Naive thymus-derived CD4-positive, alpha-beta T cell (primary cell): ENCODE measurements at regions not wholly inside any gene's neighbourhood (a gene's known extent, or its start where the extent isn't known, plus 50 kb on each side); places are given as distances from the start of the nearest gene placed in this dataset.

ENCODE experiments used
- ATAC-seq: fragments of 150-1000 bp; cut with Tn5 transposase; 2 replicates; pipeline ENCODE4 v1.10.0; 2021; ENCODE audit warnings: mild to moderate bottlenecking, moderate library complexity
- CTCF ChIA-PET: fragments of 350-600 bp; sonication (Branson Sonifier 250); formaldehyde crosslinking; loops from one replicate; lab custom pipeline; 2021; ENCODE audit warnings: antibody characterized with exemption; lab: Charles Lee
- POLR2A ChIA-PET: fragments of 350-600 bp; sonication (Branson Sonifier 250); formaldehyde crosslinking; loops from one replicate; lab custom pipeline; 2021; ENCODE audit warnings: antibody characterized with exemption, inconsistent platforms; lab: Charles Lee
- DNase-seq, 9 donors: peaks; one replicate each; pipeline versions ENCODE4 v3.0.0 to v3.0.0-alpha.2; 2020 to 2022; ENCODE audit warnings: mixed read lengths in 1 of 9
- H3K27ac ChIP-seq: one replicate; pipeline ENCODE4 v1.7.0; 2013; ENCODE audit warnings: mild to moderate bottlenecking, low read depth, low read length, moderate library complexity
- H3K27me3 ChIP-seq, 2 donors: one replicate each; pipeline ENCODE4 v1.7.0; 2013; ENCODE audit warnings: low read length in 2 of 2, mild to moderate bottlenecking in 2 of 2, moderate library complexity in 2 of 2; ENCODE audit not compliant: control insufficient read depth in 2 of 2, insufficient read depth in 2 of 2
- H3K36me3 ChIP-seq, 3 experiments: 1 replicate in 2 of 3; 2 replicates in 1 of 3; pipeline ENCODE4 v1.7.0; 2013; ENCODE audit warnings: low read length in 3 of 3, mild to moderate bottlenecking in 3 of 3, moderate library complexity in 1 of 3; ENCODE audit not compliant: insufficient read depth in 3 of 3, control insufficient read depth in 2 of 3
- H3K4me1 ChIP-seq, 2 donors: one replicate each; pipeline ENCODE4 v1.7.0; 2013; ENCODE audit warnings: low read length in 2 of 2, mild to moderate bottlenecking in 2 of 2, moderate library complexity in 1 of 2; ENCODE audit not compliant: control insufficient read depth in 2 of 2, insufficient read depth in 2 of 2
- H3K4me3 ChIP-seq: 2 replicates; pipeline ENCODE4 v1.7.0; 2013; ENCODE audit warnings: mild to moderate bottlenecking, low read length
- H3K9me3 ChIP-seq, 3 experiments: 1 replicate in 2 of 3; 2 replicates in 1 of 3; pipeline ENCODE4 v1.7.0; 2013; ENCODE audit warnings: low read length in 3 of 3; ENCODE audit not compliant: control insufficient read depth in 2 of 3
- H3K27ac Mint-ChIP-seq, 9 donors: one replicate each; pipeline ENCODE4 v1.8.0; 2020 to 2022; ENCODE audit warnings: mixed read lengths in 9 of 9, mild to moderate bottlenecking in 8 of 9, moderate library complexity in 5 of 9, inconsistent platforms in 2 of 9
- H3K27me3 Mint-ChIP-seq, 5 donors: one replicate each; pipeline ENCODE4 v1.8.0; 2021 to 2022; ENCODE audit warnings: mixed read lengths in 5 of 5, mild to moderate bottlenecking in 1 of 5
- H3K36me3 Mint-ChIP-seq, 5 donors: one replicate each; pipeline ENCODE4 v1.8.0; 2020 to 2022; ENCODE audit warnings: mixed read lengths in 5 of 5, mild to moderate bottlenecking in 3 of 5, inconsistent platforms in 1 of 5
- H3K4me1 Mint-ChIP-seq, 7 donors: one replicate each; pipeline ENCODE4 v1.8.0; 2020 to 2022; ENCODE audit warnings: mixed read lengths in 7 of 7, mild to moderate bottlenecking in 3 of 7, inconsistent platforms in 1 of 7
- H3K4me3 Mint-ChIP-seq, 10 donors: one replicate each; pipeline ENCODE4 v1.8.0; 2020 to 2022; ENCODE audit warnings: mild to moderate bottlenecking in 10 of 10, mixed read lengths in 10 of 10, moderate library complexity in 6 of 10, inconsistent platforms in 2 of 10
- H3K9me3 Mint-ChIP-seq, 11 donors: one replicate each; pipeline ENCODE4 v1.8.0; 2020 to 2022; ENCODE audit warnings: mixed read lengths in 11 of 11, mild to moderate bottlenecking in 4 of 11, inconsistent platforms in 1 of 11, moderate library complexity in 1 of 11
- intact Hi-C, 2 donors: fragments of 100-400 bp; cut with micrococcal nuclease; formaldehyde crosslinking; loops; one replicate each; pipeline ENCODE4 v1.15.1; 2023

- peaks cover 4 to 7% of the 10 kb centered on the region in 2 donors for H3K27me3 ChIP-seq
- Mint-ChIP-seq H3K4me3 (no peak overlapping the region), H3K4me1 (peaks cover 2 to 13% (median 6%) of the 10 kb centered on the region in 7 donors), H3K27ac (peak overlapping the region in 1 of 9 donors; percentile 28), H3K27me3 (peaks cover 23 to 42% (median 34%) of the 10 kb centered on the region in 5 donors), H3K9me3 (peaks cover 0 to 9% (median 3%) of the 10 kb centered on the region in 11 donors), H3K36me3 (peaks cover 0 to 4% (median 0%) of the 10 kb centered on the region in 5 donors)
- intact Hi-C loops: no loop called here
- ATAC-seq (no peak), DNase-seq (no peak)
- H3K9me3 ChIP-seq: no peaks in the 10 kb centered on the region
- H3K27ac ChIP-seq: no peak overlapping the region
- H3K4me3 ChIP-seq: no peak overlapping the region
- POLR2A ChIA-PET: no interaction called here
- CTCF ChIA-PET: no interaction called here
- H3K36me3 ChIP-seq: no peaks in the 10 kb centered on the region
- peaks cover 0 to 5% of the 10 kb centered on the region in 2 donors for H3K4me1 ChIP-seq
Measured at GRCh38 chr14:97028382-97028781, 231.2 kb downstream of the VRK1 start.

- no peak overlapping the region for H3K4me3 Mint-ChIP-seq
- no peak overlapping the region for H3K27ac Mint-ChIP-seq
- peaks cover 2 to 13% (median 6%) of the 10 kb centered on the region in 7 donors for H3K4me1 Mint-ChIP-seq
- ATAC-seq (no peak), DNase-seq (no peak)
- CTCF ChIA-PET: no interaction called here
- H3K9me3 Mint-ChIP-seq: peaks cover 0 to 9% (median 3%) of the 10 kb centered on the region in 11 donors
- H3K27me3 Mint-ChIP-seq: peaks cover 23 to 51% (median 39%) of the 10 kb centered on the region in 5 donors
- H3K27me3 ChIP-seq: peaks cover 4 to 7% of the 10 kb centered on the region in 2 donors
- H3K4me1 ChIP-seq: peaks cover 0 to 5% of the 10 kb centered on the region in 2 donors
- peaks cover 0 to 4% (median 0%) of the 10 kb centered on the region in 5 donors for H3K36me3 Mint-ChIP-seq
- H3K27ac ChIP-seq: no peak overlapping the region
- H3K36me3 ChIP-seq: no peaks in the 10 kb centered on the region
- intact Hi-C loops: no loop called here
- H3K4me3 ChIP-seq: no peak overlapping the region
- H3K9me3 ChIP-seq: no peaks in the 10 kb centered on the region
- POLR2A ChIA-PET: no interaction called here
Measured at GRCh38 chr14:97029800-97030199, 232.6 kb downstream of the VRK1 start.

DNA sequence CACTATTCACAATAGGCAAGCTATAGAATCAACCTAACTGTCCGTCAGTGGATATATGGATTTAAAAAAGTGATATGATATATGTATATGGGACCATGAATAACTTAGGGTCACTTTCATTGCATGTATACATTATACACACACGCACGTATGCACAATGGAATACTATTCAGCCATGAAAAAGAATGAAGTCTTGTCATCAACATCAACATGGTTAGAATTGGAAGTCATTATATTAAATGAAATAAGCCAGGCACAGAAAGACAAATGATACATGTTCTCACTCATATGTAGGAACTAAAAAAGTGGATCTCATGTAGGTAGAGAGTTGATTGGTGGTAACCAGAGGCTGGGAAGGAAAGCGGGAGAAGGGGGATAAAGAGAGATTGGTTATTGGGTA, 234.3 kb downstream of the VRK1 start:
- H3K27me3 Mint-ChIP-seq: peaks cover 25 to 61% (median 46%) of the 10 kb centered on the region in 5 donors
- intact Hi-C loops: no loop called here
- Histone ChIP-seq H3K4me3 (no peak overlapping the region), H3K36me3 (no peaks in the 10 kb centered on the region), H3K9me3 (no peaks in the 10 kb centered on the region), H3K27ac (no peak overlapping the region), H3K4me1 (peaks cover 0 to 5% of the 10 kb centered on the region in 2 donors), H3K27me3 (peaks cover 4 to 10% of the 10 kb centered on the region in 2 donors)
- peak overlapping the region in 5 of 10 donors; percentile 3 to 85 (median 23) for H3K4me3 Mint-ChIP-seq
- peaks cover 0 to 4% (median 0%) of the 10 kb centered on the region in 5 donors for H3K36me3 Mint-ChIP-seq
- ChIA-PET POLR2A (no interaction called here), CTCF (no interaction called here)
- H3K4me1 Mint-ChIP-seq: peaks cover 2 to 13% (median 6%) of the 10 kb centered on the region in 7 donors
- ATAC-seq (no peak), DNase-seq (no peak)
- peaks cover 0 to 9% (median 3%) of the 10 kb centered on the region in 11 donors for H3K9me3 Mint-ChIP-seq
- peak overlapping the region in 2 of 9 donors; percentile 29 to 32 for H3K27ac Mint-ChIP-seq

DNA sequence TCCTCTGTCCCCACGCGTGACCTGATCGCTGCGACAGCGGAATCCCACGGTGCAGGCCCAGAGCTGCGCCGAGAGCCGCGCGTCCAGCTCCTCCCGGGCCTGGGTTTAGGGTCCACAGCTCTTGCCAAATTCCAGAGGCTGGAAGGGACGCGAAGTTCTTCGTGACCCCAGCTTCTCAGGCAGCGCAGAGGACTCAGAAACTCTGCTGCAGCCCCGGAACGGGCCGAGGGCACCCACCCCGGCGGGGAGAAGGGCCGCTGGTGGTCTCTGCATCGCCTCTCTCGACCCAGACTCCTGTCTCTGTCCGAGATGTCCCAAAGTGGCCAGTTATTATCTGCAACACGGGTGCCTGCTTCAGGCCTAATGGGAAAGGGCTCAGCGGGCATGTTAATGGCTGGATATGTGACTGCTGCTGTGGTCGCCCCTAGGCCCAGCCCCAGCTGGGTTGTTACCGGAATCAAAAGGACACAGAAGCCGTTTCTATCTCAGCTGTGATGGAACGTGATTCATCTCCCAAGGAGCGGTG, 236.4 kb downstream of the VRK1 start:
- intact Hi-C loops: no loop called here
- ChIA-PET POLR2A (no interaction called here), CTCF (interaction anchor here (0.8 kb wide), 1 partner anchor 179 kb away, joined by 3 read pairs; no protein-coding TSS in a partner anchor)
- Mint-ChIP-seq H3K27ac (peak overlapping the region in 1 of 9 donors; percentile 68), H3K4me3 (peak overlapping the region in 9 of 10 donors; percentile 46 to 85 (median 68)), H3K4me1 (peaks cover 0 to 9% (median 7%) of the 10 kb centered on the region in 7 donors), H3K36me3 (peaks cover 0 to 8% (median 3%) of the 10 kb centered on the region in 5 donors), H3K9me3 (peaks cover 0 to 9% (median 4%) of the 10 kb centered on the region in 11 donors), H3K27me3 (peaks cover 26 to 60% (median 40%) of the 10 kb centered on the region in 5 donors)
- Histone ChIP-seq H3K27ac (no peak overlapping the region), H3K9me3 (no peaks in the 10 kb centered on the region), H3K4me1 (peaks cover 0 to 5% of the 10 kb centered on the region in 2 donors), H3K4me3 (peak overlapping the region; percentile 50), H3K36me3 (no peaks in the 10 kb centered on the region), H3K27me3 (peaks cover 4 to 10% of the 10 kb centered on the region in 2 donors)
- no peak for DNase-seq
- ATAC-seq: no peak

- H3K27ac ChIP-seq: no peak overlapping the region
- Mint-ChIP-seq H3K36me3 (peaks cover 0 to 10% (median 7%) of the 10 kb centered on the region in 5 donors), H3K4me3 (no peak overlapping the region), H3K9me3 (peaks cover 0 to 26% (median 16%) of the 10 kb centered on the region in 11 donors), H3K4me1 (peaks cover 0 to 9% (median 7%) of the 10 kb centered on the region in 7 donors), H3K27me3 (peaks cover 22 to 50% (median 31%) of the 10 kb centered on the region in 5 donors), H3K27ac (no peak overlapping the region)
- ChIA-PET CTCF (no interaction called here), POLR2A (no interaction called here)
- peaks cover 0 to 10% (median 0%) of the 10 kb centered on the region in 3 experiments for H3K9me3 ChIP-seq
- peaks cover 4 to 10% of the 10 kb centered on the region in 2 donors for H3K27me3 ChIP-seq
- intact Hi-C loops: no loop called here
- no peaks in the 10 kb centered on the region for H3K36me3 ChIP-seq
- no peak for ATAC-seq
- no peak for DNase-seq
- peaks cover 0 to 5% of the 10 kb centered on the region in 2 donors for H3K4me1 ChIP-seq
- no peak overlapping the region for H3K4me3 ChIP-seq
Measured at GRCh38 chr14:97036086-97036852, 239.1 kb downstream of the VRK1 start.

GRCh38 chr14:97039717-97040363, 242.7 kb downstream of the VRK1 start:
- DNase-seq (no peak), ATAC-seq (no peak)
- H3K36me3 ChIP-seq: no peaks in the 10 kb centered on the region
- H3K27ac ChIP-seq: no peak overlapping the region
- CTCF ChIA-PET: no interaction called here
- H3K9me3 ChIP-seq: peaks cover 0 to 10% (median 0%) of the 10 kb centered on the region in 3 experiments
- no peaks in the 10 kb centered on the region for H3K4me1 ChIP-seq
- Mint-ChIP-seq H3K27ac (no peak overlapping the region), H3K4me3 (no peak overlapping the region), H3K9me3 (peaks cover 0 to 31% (median 16%) of the 10 kb centered on the region in 11 donors), H3K36me3 (peaks cover 0 to 17% (median 5%) of the 10 kb centered on the region in 5 donors), H3K27me3 (peaks cover 9 to 22% (median 15%) of the 10 kb centered on the region in 5 donors), H3K4me1 (peaks cover 0 to 3% (median 0%) of the 10 kb centered on the region in 7 donors)
- H3K27me3 ChIP-seq: peaks cover 0 to 2% of the 10 kb centered on the region in 2 donors
- intact Hi-C loops: no loop called here
- H3K4me3 ChIP-seq: no peak overlapping the region
- POLR2A ChIA-PET: no interaction called here
